ENCODE measurements at regions not wholly inside any gene's neighbourhood (a gene's known extent, or its start where the extent isn't known, plus 50 kb on each side); places are given as distances from the start of the nearest gene placed in this dataset.
"Not testable (repeated sequence)": the region's sequence is repeated elsewhere in the genome, so short reads cannot be mapped to it uniquely, and the experiment has no call there.

DNA sequence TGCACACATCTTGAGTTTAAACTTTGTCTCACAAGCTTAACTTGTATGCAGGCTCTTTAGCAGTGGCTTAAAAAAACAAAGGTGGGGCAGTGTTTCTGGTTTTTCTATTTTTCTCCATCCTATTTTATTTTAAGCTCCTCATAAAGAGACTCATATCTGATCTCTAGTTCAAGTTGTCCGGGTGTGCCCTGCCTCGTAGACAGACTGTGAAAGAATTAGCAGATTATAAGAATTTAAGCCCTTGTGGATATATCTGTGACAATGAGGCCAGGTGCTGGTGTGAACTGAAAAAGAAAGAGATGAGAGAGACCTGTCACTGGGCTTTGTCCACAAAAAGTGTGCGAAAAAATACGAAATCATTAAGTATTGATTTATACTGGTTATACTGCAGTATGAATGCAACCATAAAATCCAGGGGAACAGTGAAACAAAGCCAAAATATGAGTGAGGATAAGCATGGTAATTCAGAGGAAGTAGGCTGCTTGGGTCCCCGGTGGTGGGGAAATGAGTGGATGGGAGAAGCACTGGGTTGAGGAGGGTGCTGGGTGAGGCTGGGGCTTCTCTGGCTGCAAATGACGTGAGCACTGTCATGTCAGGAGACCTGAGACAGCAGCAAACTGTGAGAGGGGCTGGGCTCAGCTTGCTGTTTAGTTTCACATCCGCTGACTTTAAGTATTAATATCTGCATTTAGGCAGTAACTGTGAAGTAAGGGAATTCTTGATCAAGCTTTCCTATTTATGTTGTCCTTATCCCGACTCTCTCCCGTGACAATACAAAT, 179.7 kb upstream of the ANKRD55 start:
- peak; percentile 31 to 82 for DNase-seq

DNA sequence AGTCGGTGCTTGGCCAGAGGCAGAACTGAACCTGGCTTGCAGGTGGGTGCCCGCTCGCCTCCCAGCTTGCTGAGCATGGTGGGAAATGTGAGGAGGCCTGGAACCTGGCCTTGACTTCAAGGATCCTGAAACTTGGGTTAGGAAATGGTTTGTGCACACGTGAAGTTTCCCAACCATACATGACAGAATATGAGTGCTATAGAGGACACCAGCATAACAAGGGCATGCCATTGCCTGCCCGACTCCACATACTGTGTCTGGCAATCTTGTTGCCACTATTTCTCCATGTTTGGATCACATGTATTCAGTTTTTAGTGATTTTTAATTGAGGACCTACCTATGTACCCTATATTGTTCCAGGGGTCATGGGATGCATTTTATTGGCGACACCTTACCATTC, 177.6 kb upstream of the ANKRD55 start:
- no peak for DNase-seq

DNA sequence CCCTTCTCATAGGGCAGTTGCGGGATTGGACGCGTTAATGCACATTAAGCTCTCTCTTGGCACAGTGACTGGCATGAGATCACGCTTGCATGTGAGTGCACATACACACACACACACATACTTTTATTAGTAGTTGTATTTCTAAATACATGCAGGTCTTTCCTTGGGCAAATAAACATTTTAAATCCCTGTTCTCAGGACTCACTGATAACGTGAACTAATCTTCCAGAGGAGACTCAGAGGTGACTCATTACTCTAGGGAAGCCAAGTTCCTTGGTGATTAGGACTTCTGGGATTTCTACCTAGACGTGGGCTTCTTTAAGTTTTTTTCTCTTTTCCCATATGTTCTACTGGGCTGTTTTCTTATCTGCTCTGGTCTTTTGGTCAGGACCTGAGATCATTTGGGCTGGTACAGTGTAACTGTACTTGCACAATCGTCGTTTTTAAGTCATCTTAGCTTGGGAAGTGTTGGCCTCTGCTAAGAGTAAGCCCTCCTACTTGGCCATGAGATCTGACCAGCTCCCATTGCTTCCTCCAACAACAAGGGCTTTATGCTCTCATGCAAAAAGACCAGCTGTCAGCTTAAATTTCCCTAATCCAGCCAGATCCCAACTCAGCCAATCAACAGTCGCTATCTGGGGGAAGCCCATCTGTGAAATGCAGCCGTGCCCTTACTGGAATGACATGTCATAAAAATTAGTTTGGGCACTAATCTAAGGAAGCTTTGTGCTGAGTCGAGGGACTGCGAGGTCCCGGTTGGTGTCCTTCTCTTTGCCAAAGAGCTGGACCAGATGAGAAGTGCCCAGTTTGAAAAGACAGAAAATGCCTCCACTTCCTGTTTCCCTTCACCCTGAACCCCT, 176.4 kb upstream of the ANKRD55 start:
- DNase-seq, result no peak

DNA sequence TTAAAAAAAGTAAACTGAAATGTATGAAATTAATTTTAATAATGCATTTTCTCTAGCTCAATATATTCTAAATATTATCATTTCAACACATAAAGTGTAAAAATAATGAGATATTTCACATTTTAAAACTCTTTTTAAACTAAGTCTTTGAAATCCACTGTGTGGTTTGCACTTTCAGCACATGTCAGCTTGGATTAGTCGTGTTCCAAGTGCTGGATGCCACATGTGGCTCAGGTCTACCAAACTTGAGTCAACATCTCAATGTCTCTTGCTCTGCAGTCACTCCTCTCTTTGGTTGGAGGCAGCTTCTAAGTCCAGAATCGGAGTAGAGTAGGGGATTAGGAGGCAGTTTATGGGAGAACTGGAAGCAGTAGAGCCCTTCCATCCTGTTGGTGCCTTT, 173.7 kb upstream of the ANKRD55 start:
- DNase-seq, result no peak

DNA sequence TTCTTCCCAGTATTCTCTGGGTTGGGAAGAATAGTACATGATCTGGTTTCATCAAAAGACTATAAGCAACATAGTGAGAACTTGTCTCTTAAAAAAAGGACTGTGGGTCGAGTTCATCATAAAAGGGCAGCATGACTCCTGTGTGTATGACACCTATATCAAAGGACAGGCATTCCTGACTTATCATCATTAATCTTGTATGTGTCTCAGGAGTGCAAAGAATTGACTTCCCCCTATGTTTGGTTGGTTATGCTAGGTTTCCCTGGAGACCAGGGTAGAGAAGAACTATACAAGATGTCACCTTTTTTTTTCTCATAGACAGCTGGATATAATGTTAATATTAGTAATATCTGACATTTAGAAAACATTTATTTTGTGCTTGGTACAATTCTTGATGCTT, 173.1 kb upstream of the ANKRD55 start:
- DNase-seq, result no peak

DNA sequence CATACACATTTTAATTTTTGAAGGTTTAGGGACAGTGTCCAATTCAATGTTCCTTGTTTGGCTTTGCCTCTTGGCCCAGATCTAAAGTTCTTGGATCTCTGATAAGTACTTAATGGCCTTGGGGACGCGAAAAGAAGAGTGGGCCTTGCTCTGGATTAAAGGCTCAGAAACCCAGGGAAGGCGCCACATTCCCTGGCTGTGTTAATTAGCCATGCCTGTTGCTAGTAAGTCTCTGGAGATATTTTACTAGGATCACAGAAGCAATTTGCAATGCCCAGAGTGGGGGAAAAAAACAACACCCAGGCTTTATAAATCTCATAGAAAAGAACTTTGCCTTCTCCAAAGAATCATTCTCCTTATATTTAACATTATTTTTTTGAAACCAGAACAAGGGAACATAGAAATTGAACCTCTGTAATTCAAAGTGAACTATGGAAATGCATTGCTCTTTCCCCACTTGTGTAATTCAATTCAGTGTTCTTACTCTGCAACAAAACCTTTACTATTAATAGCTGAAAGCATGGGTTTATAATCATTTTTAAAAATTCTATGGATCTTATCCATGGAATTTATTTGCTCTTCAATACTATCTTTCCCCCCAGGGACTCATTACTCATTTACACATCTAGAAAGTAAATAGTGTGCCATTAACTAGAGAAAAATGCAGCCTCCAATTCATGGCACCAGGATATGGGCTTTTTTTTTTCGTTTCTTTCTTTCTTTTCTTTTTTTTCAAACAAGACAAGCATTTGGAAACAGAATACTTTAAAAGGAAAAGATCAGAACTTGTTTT, 172.2 kb upstream of the ANKRD55 start:
- DNase-seq, result no peak

DNA sequence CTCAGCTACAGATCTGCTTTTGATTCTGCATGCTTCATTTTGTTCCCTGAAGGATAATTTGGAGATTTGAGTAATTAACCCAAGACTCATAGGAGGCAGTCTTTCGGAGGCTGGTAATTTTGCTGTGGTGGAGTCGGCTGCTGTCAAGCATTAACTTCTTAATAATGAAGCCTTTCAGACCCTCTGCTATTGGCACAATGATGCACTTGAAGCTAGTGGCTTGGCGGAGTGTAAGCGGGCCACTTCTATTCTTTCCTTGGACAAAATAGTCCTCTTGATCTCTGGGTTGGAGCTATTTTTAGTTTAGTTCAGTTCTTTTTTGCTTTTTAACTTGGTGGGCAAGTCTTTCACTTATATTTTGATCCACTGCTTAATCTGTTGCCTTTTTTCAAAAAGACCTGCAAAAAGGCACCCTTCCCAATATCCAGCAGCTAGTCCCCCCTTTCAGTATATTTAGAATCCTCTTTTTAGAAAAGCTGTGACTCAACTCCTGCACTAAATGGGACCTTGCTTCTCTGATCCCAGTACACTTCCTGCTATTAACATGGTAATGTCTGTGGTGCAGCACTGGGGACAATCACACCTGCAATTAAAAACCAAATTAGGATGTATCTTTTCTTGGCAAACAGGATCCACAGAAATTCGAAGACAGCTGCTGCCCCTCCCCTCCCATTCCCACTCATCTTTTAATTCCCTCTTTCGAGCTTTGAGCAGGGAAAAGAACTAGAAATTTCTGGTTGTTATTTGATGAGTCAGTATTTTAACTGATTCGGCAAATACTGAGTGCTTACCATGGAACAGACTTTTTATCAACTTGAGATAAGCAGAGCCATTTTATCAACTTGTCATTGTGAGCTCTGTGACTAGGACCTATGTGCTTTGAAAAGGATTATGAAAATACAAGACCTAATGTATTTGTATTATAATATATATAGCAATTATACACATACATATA, 169.4 kb upstream of the ANKRD55 start:
- DNase-seq, result no peak

DNA sequence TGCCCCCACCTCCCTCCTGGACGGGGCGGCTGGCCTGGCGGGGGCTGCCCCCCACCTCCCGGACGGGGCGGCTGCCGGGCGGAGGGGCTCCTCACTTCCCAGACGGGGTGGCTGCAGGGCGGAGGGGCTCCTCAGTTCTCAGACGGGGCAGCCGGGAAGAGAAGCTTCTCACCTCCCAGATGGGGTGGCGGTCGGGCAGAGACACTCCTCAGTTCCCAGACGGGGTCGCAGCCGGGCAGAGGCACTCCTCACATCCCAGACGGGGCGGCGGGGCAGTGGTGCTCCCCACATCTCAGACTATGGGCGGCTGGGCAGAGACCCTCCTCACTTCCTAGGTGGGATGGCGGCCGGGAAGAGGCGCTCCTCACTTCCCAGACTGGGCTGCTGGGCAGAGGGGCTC, 164.7 kb upstream of the ANKRD55 start:
- DNase-seq, result not testable (repeated sequence)

DNA sequence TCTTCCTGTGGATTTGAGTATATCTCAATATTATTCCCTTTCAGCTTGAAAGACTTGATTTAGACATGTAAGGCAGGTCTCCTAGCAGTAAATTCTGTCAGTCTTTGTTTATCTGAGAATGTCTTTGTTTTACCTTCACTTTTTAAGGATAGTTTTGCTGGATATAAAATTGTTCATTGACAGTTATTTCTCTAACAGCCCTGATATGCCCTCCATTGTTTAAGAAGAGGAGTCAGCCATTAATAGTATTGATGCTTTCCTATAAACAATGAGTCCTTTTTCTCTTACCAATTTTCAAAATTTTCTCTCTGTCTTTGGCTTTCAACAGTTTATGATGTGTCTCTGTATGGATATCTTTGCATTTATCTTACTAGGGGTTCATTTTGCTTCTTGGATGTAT, 163.5 kb upstream of the ANKRD55 start:
- no peak for DNase-seq

DNA sequence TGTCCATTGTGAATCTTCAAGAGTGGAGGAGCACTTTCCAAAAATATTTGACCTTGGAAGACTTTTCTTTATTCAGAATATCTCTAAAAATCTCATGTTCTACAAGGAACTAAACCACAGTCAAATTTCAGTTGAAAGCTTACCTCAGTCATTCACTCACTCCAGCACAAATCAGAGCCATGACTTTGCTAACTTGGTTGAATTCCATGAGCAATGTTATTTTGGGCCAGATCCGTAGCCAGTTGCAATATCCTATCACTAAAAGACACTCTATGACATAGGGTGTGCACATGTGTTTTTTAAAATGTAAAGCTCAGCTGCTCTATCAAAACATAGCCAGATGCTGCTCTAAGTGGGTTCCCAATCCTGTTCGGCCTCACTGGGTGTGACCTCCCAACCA, 156.1 kb upstream of the ANKRD55 start:
- no peak for DNase-seq

DNA sequence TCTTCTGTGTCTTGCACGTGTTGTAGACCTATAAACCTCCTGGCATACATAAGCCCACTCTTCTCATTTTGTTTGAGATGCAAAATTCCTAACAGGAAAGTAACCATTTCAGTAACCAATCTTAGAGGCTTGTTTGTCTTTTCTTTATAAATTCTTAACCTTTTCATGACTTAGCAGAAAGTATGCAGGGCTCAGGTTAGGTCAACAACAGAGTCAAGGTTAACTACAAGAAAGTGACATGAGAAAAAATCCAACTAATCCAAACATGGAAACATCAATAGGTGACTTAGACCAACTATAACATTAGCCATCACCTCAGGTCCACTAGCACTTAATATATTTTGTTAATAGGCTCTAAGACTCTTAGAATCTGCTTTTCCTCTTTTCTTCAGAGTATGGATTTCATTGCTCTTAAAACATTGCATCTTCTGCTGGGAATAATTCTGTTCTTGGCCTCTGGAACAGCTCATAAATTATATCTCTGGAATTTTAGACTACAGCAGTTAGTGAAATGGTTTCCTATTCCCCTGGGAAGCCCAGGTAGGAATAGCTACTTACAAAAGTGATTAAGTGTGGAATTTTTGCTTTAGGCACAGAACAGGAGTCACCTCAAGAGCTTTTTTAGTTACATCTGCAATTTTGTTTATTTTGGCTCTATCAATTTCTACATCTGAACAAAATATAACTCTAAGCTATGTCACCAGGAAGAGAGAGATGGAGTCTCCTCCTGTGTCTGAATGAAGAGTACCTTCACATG, 155.3 kb upstream of the ANKRD55 start:
- no peak for DNase-seq

DNA sequence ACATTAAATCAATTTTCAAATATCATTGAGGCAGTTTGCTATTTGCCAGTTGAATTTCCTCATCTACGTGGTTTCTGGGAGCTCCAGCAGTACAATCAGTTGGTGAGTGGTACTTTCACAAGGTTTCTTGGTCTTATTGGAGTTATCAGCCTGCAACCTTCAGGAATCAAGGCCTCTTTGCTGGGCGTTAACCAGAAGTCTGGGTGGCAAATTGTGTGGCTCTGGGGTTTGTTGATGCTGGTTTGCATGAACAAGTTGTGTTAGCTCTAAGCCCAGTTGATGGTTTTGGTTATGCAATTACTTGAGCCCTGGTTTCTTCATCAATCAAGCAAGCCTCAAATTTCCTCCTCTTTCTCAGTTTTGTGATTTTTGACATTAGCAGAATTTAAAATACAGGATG, 152.9 kb upstream of the ANKRD55 start:
- no peak for DNase-seq

DNA sequence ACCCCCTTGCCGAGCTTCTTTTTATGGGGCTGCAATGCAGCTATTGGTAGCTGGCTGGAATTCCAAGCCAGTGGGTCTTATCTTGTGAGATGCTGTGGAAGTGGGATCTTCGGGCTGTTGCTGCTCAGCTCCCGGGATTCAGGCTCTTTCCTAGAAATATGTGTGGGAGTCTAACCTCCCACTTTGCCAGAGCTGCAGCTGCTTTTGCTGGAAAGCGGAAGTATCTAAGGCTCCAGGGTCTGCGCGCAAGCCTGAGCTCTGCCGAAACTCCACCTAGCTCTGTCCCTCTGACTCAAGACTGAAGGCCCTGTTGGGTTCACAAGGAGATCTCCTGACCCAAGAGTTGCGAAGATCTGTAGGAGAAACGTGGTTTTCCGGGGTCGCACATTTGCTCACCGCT, 151.1 kb upstream of the ANKRD55 start:
- no peak for DNase-seq

DNA sequence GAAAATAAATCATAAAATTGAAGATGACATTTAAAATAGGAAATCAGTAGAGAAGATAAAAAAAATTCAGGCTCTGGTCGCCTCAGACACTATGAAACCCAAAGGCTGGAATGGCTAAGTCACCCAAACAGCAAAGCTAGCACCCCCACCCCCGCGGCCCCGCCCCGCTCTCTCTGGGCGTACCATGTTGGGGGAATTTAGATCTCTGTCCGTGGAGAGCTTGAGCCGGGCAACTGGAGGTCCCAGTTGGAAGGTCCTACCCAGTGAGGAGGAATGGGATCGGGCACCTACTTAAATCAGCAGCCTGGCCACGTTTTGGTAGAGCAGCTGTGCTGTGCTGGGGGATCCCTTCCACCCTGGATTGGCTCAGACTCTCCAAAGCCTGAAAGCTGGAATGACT, 150.6 kb upstream of the ANKRD55 start:
- DNase-seq, result no peak

DNA sequence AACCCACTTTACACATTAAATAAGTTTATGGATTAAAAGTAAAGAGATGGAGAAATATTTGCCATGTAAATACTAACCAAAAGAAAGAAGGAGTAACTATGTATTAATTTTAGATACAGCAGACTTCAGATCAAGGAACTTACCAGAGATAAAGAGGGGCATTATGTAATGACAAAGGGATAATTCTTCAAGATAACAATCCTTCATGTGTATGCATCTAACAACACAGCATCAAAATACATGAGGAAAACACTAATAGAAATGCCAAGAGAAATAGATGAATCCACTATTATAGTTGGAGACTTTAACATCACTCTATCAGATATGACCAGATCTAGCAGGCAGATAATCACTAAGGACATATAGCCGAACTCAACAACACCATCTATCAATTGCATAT, 149.8 kb upstream of the ANKRD55 start:
- no peak for DNase-seq

DNA sequence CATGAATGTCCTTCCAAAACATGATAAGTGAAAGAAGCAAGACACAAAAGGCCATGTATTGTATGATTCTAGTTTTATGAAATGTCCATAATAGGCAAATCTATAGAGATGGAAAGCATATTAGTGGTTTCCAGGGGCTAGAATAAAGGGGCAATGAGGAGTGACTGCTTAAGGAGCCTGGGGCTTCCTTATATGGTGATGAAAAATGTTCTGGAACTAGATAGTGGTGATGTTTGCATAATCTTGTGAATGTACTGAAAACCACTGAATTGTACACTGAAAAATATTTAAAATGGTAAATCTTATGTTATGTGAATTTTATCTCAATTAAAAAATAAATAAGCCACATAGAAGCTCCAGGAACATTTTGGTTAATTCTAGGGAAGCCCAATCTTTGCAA, 144.4 kb upstream of the ANKRD55 start:
- DNase-seq, result no peak

DNA sequence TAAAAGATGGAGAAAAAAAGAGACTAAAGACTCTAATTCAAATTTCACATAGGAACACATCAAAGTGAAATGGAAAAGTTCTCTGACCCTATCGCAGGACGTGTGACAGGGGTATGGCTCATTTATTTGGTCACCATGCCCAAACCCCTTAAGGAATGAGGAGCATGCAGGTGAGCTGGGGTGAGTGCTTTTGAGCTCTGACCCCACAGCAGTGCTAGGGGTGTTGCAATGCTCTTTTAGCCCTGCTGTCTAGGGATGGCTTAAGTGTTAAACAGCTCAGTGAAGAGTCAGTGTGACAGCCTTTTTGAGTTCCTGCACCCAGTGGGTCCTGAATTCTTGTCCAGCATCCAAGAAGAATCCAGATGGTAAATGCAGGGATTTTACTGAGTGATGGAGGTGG, 143.0 kb upstream of the ANKRD55 start:
- no peak for DNase-seq

DNA sequence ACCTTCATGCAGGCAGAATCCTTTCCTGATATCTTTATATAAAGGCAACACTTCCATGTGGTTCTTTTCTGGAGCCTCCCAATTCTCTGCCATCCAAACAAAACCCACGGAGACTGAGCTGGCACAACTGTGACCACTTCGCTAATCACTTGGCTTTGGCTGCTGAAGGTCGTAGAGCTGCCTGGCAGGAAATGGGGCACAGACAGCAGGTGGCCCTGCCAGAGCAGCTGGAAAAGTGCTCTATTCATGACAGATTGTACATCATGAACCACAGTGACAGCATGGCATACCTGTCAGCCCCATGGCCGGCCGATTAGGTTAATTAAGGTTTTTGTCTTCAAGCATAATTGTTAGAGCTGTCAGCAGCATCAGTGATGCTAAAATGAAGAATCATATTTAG, 141.9 kb upstream of the ANKRD55 start:
- DNase-seq, result no peak

DNA sequence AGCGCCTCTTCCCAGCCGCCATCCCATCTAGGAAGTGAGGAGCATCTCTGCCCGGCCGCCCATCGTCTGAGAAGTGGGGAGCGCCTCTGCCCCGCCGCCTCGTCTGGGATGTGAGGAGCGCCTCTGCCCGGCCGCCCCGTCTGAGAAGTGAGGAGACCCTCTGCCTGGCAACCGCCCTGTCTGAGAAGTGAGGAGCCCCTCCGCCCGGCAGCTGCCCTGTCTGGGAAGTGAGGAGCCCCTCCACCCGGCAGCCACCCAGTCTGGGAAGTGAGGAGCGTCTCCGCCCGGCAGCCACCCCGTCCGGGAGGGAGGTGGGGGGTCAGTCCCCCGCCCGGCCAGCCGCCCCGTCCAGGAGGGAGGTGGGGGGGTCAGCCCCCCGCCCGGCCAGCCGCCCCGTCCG, 139.4 kb upstream of the ANKRD55 start:
- not testable (repeated sequence) for DNase-seq

DNA sequence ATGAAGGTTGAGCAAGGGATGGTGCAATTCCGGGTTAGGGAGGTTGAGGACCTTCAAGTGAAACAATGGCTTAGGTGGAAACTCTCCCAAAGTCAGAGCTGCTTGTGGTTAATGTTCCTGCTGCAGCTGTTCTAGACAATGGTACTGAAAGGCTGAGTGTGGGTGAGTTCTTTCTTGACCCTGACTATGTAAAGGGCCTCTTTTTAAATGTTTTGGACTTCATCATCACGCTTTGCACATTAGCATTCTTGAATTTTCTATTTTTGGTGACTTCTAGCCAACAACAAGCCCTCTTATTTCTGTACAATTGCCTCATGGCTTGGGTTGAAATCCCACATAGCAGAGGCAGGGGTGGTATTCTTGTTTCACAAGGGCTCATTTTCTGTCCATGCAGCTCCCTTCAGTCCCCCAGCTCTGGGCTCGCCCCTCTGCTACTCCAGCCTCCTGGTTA, 136.3 kb upstream of the ANKRD55 start:
- no peak for DNase-seq

DNA sequence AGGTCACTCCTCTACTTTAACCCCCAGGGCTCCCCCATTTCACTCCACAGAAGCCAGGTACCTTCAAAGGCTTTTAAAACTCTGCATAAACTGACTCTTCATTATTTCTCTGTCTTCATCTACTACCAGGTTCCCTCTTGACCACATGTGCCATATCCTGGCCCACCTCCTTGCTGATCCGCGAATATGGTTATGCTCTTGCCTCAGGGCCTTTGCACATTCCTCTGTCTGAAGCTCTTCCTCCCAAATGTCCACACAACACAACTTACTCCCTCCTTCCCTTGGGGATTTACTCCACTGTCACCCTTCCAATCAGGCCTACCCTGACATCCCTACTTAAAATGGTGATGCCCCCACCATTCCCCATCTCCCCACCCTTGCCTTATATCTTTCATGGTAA, 134.6 kb upstream of the ANKRD55 start:
- no peak for DNase-seq

DNA sequence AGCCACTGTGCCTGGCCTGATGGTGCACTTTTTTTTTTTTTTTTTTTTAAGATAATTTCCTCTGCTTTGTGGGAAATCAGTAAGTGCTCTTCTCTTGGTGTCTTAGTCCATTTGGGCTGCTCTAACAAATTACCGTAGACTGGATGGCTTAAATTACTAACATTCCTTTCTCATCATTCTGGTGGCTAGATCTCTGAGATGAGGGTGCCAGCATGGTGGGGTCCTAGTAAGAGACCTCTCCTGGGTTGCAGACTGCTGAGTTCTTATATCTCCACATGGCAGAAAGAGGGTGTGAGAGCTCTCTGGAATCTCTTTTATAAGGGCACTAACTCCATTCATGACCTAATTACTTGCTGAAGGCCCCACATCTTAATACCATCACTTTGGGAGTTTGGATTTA, 133.9 kb upstream of the ANKRD55 start:
- DNase-seq, result no peak
